Gastroesophageal sphincter (tissue), 4 donors: ENCODE measurements at regions not wholly inside any gene's neighbourhood (a gene's known extent, or its start where the extent isn't known, plus 50 kb on each side); places are given as distances from the start of the nearest gene placed in this dataset.

ENCODE experiments used
- ATAC-seq: fragments of 150-250 bp; one replicate; pipeline ENCODE4 v1.9.1; 2016; ENCODE audit warnings: mild to moderate bottlenecking, moderate library complexity
- H3K27ac ChIP-seq, 4 donors: fragments of 200-600 bp; sonication (generic) in 3 of 4; 1 replicate in 3 of 4; 2 replicates in 1 of 4; pipeline ENCODE4 v1.5.1; 2016 to 2019
- H3K27me3 ChIP-seq: fragments of 200-600 bp; sonication (generic); one replicate; pipeline ENCODE4 v1.5.1; 2019
- H3K36me3 ChIP-seq, 2 donors: fragments of 200-600 bp; sonication (generic); one replicate each; pipeline ENCODE4 v1.5.1; 2019; ENCODE audit warnings: control low read depth in 1 of 2
- H3K4me1 ChIP-seq, 3 donors: fragments of 200-600 bp; sonication (generic); 1 replicate in 2 of 3; 2 replicates in 1 of 3; pipeline ENCODE4 v1.5.1; 2016 to 2019; ENCODE audit warnings: control low read depth in 2 of 3
- H3K4me3 ChIP-seq, 2 donors: fragments of 200-600 bp; sonication (generic); one replicate each; pipeline ENCODE4 v1.5.1; 2019; ENCODE audit warnings: mild to moderate bottlenecking in 1 of 2, moderate library complexity in 1 of 2
- H3K9me3 ChIP-seq, 3 donors: fragments of 200-600 bp; sonication (generic); one replicate each; pipeline ENCODE4 v1.5.1; 2017 to 2019; ENCODE audit warnings: control low read depth in 2 of 3
- CTCF ChIP-seq, 4 experiments: fragments of 200-600 bp in 2 of 4; fragments of 450-650 bp in 2 of 4; sonication (generic) in 1 of 4; IDR thresholded peaks; one replicate each; pipeline ENCODE4 v1.5.1; 2017 to 2019; ENCODE audit warnings: antibody characterized with exemption in 4 of 4, mild to moderate bottlenecking in 2 of 4, moderate library complexity in 2 of 4
- EP300 ChIP-seq: sonication (generic); formaldehyde crosslinking; IDR thresholded peaks from one replicate; pipeline ENCODE4 v1.6.1; 2017; ENCODE audit warnings: antibody characterized with exemption, mild to moderate bottlenecking
- POLR2A ChIP-seq, 2 donors: fragments of 450-650 bp; IDR thresholded peaks; one replicate each; pipeline ENCODE4 v1.6.1; 2017; ENCODE audit warnings: antibody characterized with exemption in 2 of 2, mild to moderate bottlenecking in 2 of 2, moderate library complexity in 1 of 2
- POLR2AphosphoS5 ChIP-seq: sonication (generic); formaldehyde crosslinking; IDR thresholded peaks from one replicate; pipeline ENCODE4 v1.6.1; 2017; ENCODE audit warnings: antibody characterized with exemption
- WGBS, 2 donors: methylation state at CpG; one replicate each; pipeline ENCODE4 v1.1.5; 2018; ENCODE audit warnings: low coverage in 1 of 2; 5-methylcytosine and 5-hydroxymethylcytosine counted together

DNA sequence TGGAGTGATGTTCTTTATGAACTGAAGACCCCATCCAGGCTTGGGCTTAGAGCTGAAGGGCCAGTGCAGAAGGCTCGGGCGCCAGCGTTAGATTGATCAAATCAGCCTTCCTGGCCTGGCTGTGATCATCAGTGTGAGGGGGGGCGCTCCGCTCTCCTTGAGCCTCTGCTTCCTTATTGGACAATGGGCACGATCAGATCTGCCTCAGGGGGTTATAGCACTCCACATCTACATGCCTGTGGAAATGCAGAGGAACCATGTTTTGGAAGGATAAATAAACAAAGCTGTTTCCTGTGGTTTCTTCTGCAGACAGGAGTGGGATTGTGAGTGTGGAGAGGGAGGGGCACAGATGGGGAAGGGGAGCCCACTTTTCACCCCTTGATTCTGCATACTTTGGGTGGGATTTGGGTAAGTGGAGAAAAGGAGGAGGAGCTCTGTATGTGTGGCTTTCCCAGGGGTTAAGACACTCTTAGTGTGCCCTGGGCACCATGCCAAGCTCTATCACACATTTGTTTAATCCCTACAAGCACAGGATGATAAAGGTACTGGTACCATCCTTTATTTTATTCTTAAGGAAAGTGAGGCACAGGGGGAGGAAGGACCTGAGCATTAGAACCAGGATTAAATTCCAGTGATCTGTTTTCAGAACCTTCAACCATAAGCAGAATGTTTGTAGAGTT is 150.5 kb downstream of the EN1 start:
- TF ChIP-seq CTCF (IDR thresholded peaks at IDR 0.05), result no peak
- no peak for TF ChIP-seq POLR2AphosphoS5
- no peak for TF ChIP-seq POLR2A (IDR thresholded peaks at IDR 0.05)
- TF ChIP-seq EP300, result no peak
- WGBS, 2 donors, result 58 to 80% methylated on average over 2 of the region's 6 CpGs
- Histone ChIP-seq H3K36me3 (no peaks in the 10 kb centered on the region), H3K4me3 (no peak overlapping the region), H3K4me1 (no peaks in the 10 kb centered on the region), H3K27me3 (peaks cover 3% of the 10 kb centered on the region), H3K9me3 (peaks cover 0 to 14% (median 0%) of the 10 kb centered on the region in 3 donors), H3K27ac (no peak overlapping the region)
- no peak for ATAC-seq

DNA sequence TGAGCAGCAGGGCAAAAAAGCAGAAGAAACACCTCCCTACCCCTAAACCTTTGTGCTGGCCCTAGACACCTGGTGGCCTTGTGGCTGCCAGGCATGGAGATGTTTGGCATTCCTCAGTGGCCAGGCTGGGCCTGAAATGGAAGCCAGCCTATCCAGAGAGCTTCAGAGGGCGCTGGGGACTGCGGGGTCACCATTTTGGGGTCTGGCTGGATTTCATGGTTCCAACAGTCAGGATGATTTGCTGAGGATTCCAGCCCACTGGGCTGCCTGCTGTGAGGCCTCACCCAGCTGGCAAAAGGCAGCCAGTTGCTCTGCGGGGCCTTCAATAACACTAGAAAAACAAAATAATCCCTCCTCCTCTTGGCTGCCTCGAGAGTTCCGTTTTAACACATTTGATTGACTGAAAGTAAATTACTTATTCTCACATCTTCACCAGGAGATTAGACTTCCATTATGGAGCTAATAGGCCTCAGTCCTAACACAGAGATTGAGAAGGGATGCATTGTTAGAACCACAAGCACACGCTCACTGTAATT is 154.1 kb downstream of the EN1 start:
- H3K4me3 ChIP-seq, result no peak overlapping the region
- H3K36me3 ChIP-seq, result no peaks in the 10 kb centered on the region
- TF ChIP-seq POLR2A (IDR thresholded peaks at IDR 0.05) (no peak), EP300 (no peak)
- H3K27me3 ChIP-seq, result peaks cover 7% of the 10 kb centered on the region
- H3K27ac ChIP-seq, result no peak overlapping the region
- ATAC-seq, result no peak
- 42 to 54% methylated on average over 3 of the region's 6 CpGs for WGBS, 2 donors
- peaks cover 0 to 13% (median 0%) of the 10 kb centered on the region in 3 donors for H3K9me3 ChIP-seq
- no peaks in the 10 kb centered on the region for H3K4me1 ChIP-seq

DNA sequence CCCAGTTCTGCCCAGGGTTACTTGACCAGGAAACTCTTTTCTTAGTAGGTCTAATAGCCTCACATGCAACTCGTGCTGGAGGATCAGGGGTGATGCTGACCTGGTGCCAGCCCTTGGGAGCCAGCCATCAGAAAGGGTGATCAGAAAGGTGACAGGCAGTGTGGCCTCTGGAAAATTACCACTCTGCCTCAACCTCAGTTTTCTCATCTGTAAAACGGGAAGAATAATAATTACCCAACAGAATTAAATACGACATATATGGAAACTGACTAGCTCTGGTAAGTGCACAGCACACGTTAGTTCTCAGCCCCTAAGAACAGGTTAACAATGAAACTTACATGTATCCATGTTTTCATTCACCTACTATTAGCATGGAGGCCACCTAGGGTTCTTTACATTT is 157.6 kb downstream of the EN1 start:
- H3K27me3 ChIP-seq, result peaks cover 7% of the 10 kb centered on the region
- peaks cover 0 to 11% (median 0%) of the 10 kb centered on the region in 3 donors for H3K9me3 ChIP-seq
- H3K36me3 ChIP-seq, result no peaks in the 10 kb centered on the region
- H3K4me3 ChIP-seq, result no peak overlapping the region
- no peak for ATAC-seq
- TF ChIP-seq CTCF (IDR thresholded peaks at IDR 0.05), result no peak
- TF ChIP-seq EP300, result no peak
- no peak for TF ChIP-seq POLR2A (IDR thresholded peaks at IDR 0.05)
- no peak for TF ChIP-seq POLR2AphosphoS5
- H3K27ac ChIP-seq, result no peak overlapping the region
- WGBS, 2 donors, result 75% methylated on average over 3 to 4 of the region's 4 CpGs
- H3K4me1 ChIP-seq, result no peaks in the 10 kb centered on the region

- no peaks in the 10 kb centered on the region for H3K36me3 ChIP-seq
- no peak for TF ChIP-seq POLR2AphosphoS5
- no peak for TF ChIP-seq POLR2A (IDR thresholded peaks at IDR 0.05)
- no peak for TF ChIP-seq CTCF (IDR thresholded peaks at IDR 0.05)
- TF ChIP-seq EP300, result no peak
- no peak overlapping the region for H3K4me3 ChIP-seq
- H3K27ac ChIP-seq, result no peak overlapping the region
- H3K4me1 ChIP-seq, result no peaks in the 10 kb centered on the region
- no peak for ATAC-seq
- H3K9me3 ChIP-seq, result peaks cover 0 to 11% (median 0%) of the 10 kb centered on the region in 3 donors
- WGBS, 2 donors, result 68 to 77% methylated on average over 2 to 4 of the region's 4 CpGs
- peaks cover 7% of the 10 kb centered on the region for H3K27me3 ChIP-seq
Observed at GRCh38 chr2:118689456-118689855, 158.0 kb downstream of the EN1 start.

GRCh38 chr2:118689033-118689432 is 158.4 kb downstream of the EN1 start:
- no peaks in the 10 kb centered on the region for H3K36me3 ChIP-seq
- no peak overlapping the region for H3K27ac ChIP-seq
- no peaks in the 10 kb centered on the region for H3K4me1 ChIP-seq
- no peak for TF ChIP-seq POLR2AphosphoS5
- TF ChIP-seq POLR2A (IDR thresholded peaks at IDR 0.05), result no peak
- TF ChIP-seq CTCF (IDR thresholded peaks at IDR 0.05), result no peak
- no peak for TF ChIP-seq EP300
- peaks cover 7% of the 10 kb centered on the region for H3K27me3 ChIP-seq
- WGBS, 2 donors, result 71 to 92% methylated on average over 2 to 4 of the region's 6 CpGs
- H3K9me3 ChIP-seq, result peaks cover 0 to 11% (median 0%) of the 10 kb centered on the region in 3 donors
- H3K4me3 ChIP-seq, result no peak overlapping the region
- ATAC-seq, result no peak
